ENCODE measurements at regions not wholly inside any gene's neighbourhood (a gene's known extent, or its start where the extent isn't known, plus 50 kb on each side); places are given as distances from the start of the nearest gene placed in this dataset.

- ChIA-PET CTCF (interaction anchor here (0.7 kb wide), 1 partner anchor 106 kb away, joined by 3 read pairs; no protein-coding TSS in a partner anchor), POLR2A (no interaction called here)
- no peak overlapping the region for H3K27ac ChIP-seq (ENCODE audit: insufficient read depth, low read depth, low read length)
- FAIRE-seq: no peak
- H2AFZ ChIP-seq (ENCODE audit: low read depth, low read length): no peak overlapping the region
- no peaks in the 10 kb centered on the region for H3K9me1 ChIP-seq (replicated peaks; ENCODE audit: control insufficient read depth, extremely low read depth, insufficient read depth, low read length)
- intact Hi-C loops (cut with micrococcal nuclease) (no loop called here), dilution Hi-C loops (cut with MboI; ENCODE audit: extremely low pct_ligation_motif_present, low sequenced_read_pairs) (no loop called here)
- TF ChIP-seq, protein P1, sequence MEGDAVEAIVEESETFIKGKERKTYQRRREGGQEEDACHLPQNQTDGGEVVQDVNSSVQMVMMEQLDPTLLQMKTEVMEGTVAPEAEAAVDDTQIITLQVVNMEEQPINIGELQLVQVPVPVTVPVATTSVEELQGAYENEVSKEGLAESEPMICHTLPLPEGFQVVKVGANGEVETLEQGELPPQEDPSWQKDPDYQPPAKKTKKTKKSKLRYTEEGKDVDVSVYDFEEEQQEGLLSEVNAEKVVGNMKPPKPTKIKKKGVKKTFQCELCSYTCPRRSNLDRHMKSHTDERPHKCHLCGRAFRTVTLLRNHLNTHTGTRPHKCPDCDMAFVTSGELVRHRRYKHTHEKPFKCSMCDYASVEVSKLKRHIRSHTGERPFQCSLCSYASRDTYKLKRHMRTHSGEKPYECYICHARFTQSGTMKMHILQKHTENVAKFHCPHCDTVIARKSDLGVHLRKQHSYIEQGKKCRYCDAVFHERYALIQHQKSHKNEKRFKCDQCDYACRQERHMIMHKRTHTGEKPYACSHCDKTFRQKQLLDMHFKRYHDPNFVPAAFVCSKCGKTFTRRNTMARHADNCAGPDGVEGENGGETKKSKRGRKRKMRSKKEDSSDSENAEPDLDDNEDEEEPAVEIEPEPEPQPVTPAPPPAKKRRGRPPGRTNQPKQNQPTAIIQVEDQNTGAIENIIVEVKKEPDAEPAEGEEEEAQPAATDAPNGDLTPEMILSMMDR (IDR thresholded peaks at IDR 0.05; ENCODE audit: extremely low read depth in 1 of 2, insufficient read depth in 1 of 2, low read depth in 1 of 2, low read length in 2 of 2): no peak
- TF ChIP-seq FOS (IDR thresholded peaks at IDR 0.05; ENCODE audit: borderline replicate concordance, insufficient read depth, low read length) (no peak), GATA2 (IDR thresholded peaks at IDR 0.05; ENCODE audit: insufficient read depth, insufficient read length, low read depth, low read length) (no peak)
- H3K4me1 ChIP-seq (ENCODE audit: control insufficient read depth, extremely low read depth, insufficient read depth, low read length): no peaks in the 10 kb centered on the region
- DNase-seq (ENCODE audit: low read depth, low spot score): no peak
- no peaks in the 10 kb centered on the region for H3K36me3 ChIP-seq (ENCODE audit: control insufficient read depth in 2 of 2, extremely low read depth in 1 of 2, insufficient read depth in 2 of 2, low read length in 2 of 2)
- no peak overlapping the region for H3K9ac ChIP-seq (replicated peaks; ENCODE audit: extremely low read depth, insufficient read depth, low read length)
- H4K20me1 ChIP-seq (replicated peaks; ENCODE audit: control insufficient read depth, extremely low read depth, insufficient read depth, low read length): no peaks in the 10 kb centered on the region
- BruUV-seq (replicated peaks): no TSS peak
- H3K4me2 ChIP-seq (ENCODE audit: insufficient read depth, low read length): no peak overlapping the region
- no peaks in the 10 kb centered on the region for H3K79me2 ChIP-seq (ENCODE audit: control insufficient read depth, insufficient read depth, low read length)
- H3K9me3 ChIP-seq (replicated peaks; ENCODE audit: control insufficient read depth, insufficient read depth, low read length): no peaks in the 10 kb centered on the region
- H3K4me3 ChIP-seq (replicated peaks in 1 of 3; ENCODE audit: insufficient read depth in 1 of 3, low read depth in 1 of 3, low read length in 3 of 3): no peak overlapping the region
- H3K27me3 ChIP-seq (ENCODE audit: control insufficient read depth in 2 of 2, insufficient read depth in 2 of 2, low read length in 2 of 2): no peaks in the 10 kb centered on the region
Observed at GRCh38 chr7:81081616-81082015, 162.8 kb upstream of the SEMA3C start.

DNA sequence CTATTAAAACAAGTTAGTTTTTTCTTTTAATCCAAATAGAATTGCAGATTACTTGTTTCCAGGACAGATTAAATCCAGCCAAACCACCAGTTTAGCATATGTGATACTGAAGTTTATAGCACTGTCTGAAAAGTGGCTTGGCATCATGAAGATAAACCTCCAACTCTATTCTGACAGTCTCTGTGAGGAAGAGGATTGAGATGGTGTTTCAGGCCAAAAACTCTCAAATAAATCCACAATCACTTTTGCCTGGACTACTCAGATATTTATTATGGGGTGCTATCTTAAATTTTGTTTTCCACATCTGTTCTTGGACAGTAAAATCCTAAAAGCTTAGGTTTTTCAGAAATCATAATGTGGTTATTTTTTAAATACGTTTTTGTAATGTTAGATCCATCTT, 161.7 kb upstream of the SEMA3C start:
- ChIA-PET CTCF (no interaction called here), POLR2A (no interaction called here)
- Histone ChIP-seq H3K27ac (ENCODE audit: insufficient read depth, low read depth, low read length) (no peak overlapping the region), H2AFZ (ENCODE audit: low read depth, low read length) (no peak overlapping the region), H3K4me1 (ENCODE audit: control insufficient read depth, extremely low read depth, insufficient read depth, low read length) (no peaks in the 10 kb centered on the region), H3K79me2 (ENCODE audit: control insufficient read depth, insufficient read depth, low read length) (no peaks in the 10 kb centered on the region), H3K27me3 (ENCODE audit: control insufficient read depth in 2 of 2, insufficient read depth in 2 of 2, low read length in 2 of 2) (no peaks in the 10 kb centered on the region), H3K9ac (replicated peaks; ENCODE audit: extremely low read depth, insufficient read depth, low read length) (no peak overlapping the region), H4K20me1 (replicated peaks; ENCODE audit: control insufficient read depth, extremely low read depth, insufficient read depth, low read length) (no peaks in the 10 kb centered on the region), H3K9me1 (replicated peaks; ENCODE audit: control insufficient read depth, extremely low read depth, insufficient read depth, low read length) (no peaks in the 10 kb centered on the region), H3K4me2 (ENCODE audit: insufficient read depth, low read length) (no peak overlapping the region), H3K36me3 (ENCODE audit: control insufficient read depth in 2 of 2, extremely low read depth in 1 of 2, insufficient read depth in 2 of 2, low read length in 2 of 2) (no peaks in the 10 kb centered on the region), H3K9me3 (replicated peaks; ENCODE audit: control insufficient read depth, insufficient read depth, low read length) (no peaks in the 10 kb centered on the region), H3K4me3 (replicated peaks in 1 of 3; ENCODE audit: insufficient read depth in 1 of 3, low read depth in 1 of 3, low read length in 3 of 3) (no peak overlapping the region)
- no peak for FAIRE-seq
- TF ChIP-seq POLR2AphosphoS5 (IDR thresholded peaks at IDR 0.05; ENCODE audit: insufficient read depth, low read depth, low read length) (no peak), JUN (IDR thresholded peaks at IDR 0.05; ENCODE audit: borderline replicate concordance, insufficient read depth, insufficient read length, low read depth) (no peak)
- BruUV-seq (replicated peaks): no TSS peak
- intact Hi-C loops (cut with micrococcal nuclease): no loop called here
- no peak for DNase-seq (ENCODE audit: low read depth, low spot score)
- dilution Hi-C loops (cut with MboI; ENCODE audit: extremely low pct_ligation_motif_present, low sequenced_read_pairs): no loop called here
